Gastroesophageal sphincter (tissue), 3 donors: ENCODE measurements at regions not wholly inside any gene's neighbourhood (a gene's known extent, or its start where the extent isn't known, plus 50 kb on each side); places are given as distances from the start of the nearest gene placed in this dataset.

ENCODE experiments used
- CTCF ChIP-seq, 4 experiments: fragments of 200-600 bp in 2 of 4; fragments of 450-650 bp in 2 of 4; sonication (generic) in 1 of 4; IDR thresholded peaks; one replicate each; pipeline ENCODE4 v1.5.1; 2017 to 2019; ENCODE audit warnings: antibody characterized with exemption in 4 of 4, mild to moderate bottlenecking in 2 of 4, moderate library complexity in 2 of 4
- POLR2A ChIP-seq, 2 donors: fragments of 450-650 bp; IDR thresholded peaks; one replicate each; pipeline ENCODE4 v1.6.1; 2017; ENCODE audit warnings: antibody characterized with exemption in 2 of 2, mild to moderate bottlenecking in 2 of 2, moderate library complexity in 1 of 2
- POLR2AphosphoS5 ChIP-seq: sonication (generic); formaldehyde crosslinking; IDR thresholded peaks from one replicate; pipeline ENCODE4 v1.6.1; 2017; ENCODE audit warnings: antibody characterized with exemption

GRCh38 chr17:72492494-72492893 is 371.7 kb downstream of the SOX9 start:
- TF ChIP-seq POLR2A (IDR thresholded peaks at IDR 0.05) = no peak
- no peak for TF ChIP-seq CTCF (IDR thresholded peaks at IDR 0.05)
- TF ChIP-seq POLR2AphosphoS5 = no peak
